K562 (cell line): ENCODE measurements at regions not wholly inside any gene's neighbourhood (a gene's known extent, or its start where the extent isn't known, plus 50 kb on each side); places are given as distances from the start of the nearest gene placed in this dataset.

ENCODE experiments used
- FOXJ3 ChIP-seq: sonication (generic); formaldehyde crosslinking; IDR thresholded peaks from 2 replicates; pipeline ENCODE4 v1.4.0; 2020; ENCODE audit warnings: mild to moderate bottlenecking, missing genetic modification reagents
- HIVEP1 ChIP-seq: fragments of 250-450 bp; sonication (Bioruptor Pico); IDR thresholded peaks from 2 replicates; pipeline ENCODE4 v1.4.0; 2020; ENCODE audit warnings: mild to moderate bottlenecking
- KAT2B ChIP-seq: IDR thresholded peaks from one replicate; pipeline ENCODE4 v1.6.1; 2012; ENCODE audit warnings: low read depth, mild to moderate bottlenecking, control low read depth, inconsistent platforms, low read length, moderate library complexity
- SMAD1 ChIP-seq: fragments of 150-350 bp; IDR thresholded peaks from 2 replicates; pipeline ENCODE4 v1.6.1; 2014; ENCODE audit warnings: low read length, low read depth; ENCODE audit not compliant: partially characterized antibody
- TAF7 ChIP-seq: fragments of 450-650 bp; IDR thresholded peaks from 2 replicates; pipeline ENCODE4 v1.6.1; 2016; ENCODE audit warnings: missing genetic modification characterization, missing compliant biosample characterization
- ZNF24 ChIP-seq: fragments of 450-650 bp; IDR thresholded peaks from 2 replicates; pipeline ENCODE4 v1.6.1; 2016
- ZNF444 ChIP-seq: fragments of 250-450 bp; sonication (Bioruptor Pico); IDR thresholded peaks from 2 replicates; pipeline ENCODE4 v1.4.0; 2020; ENCODE audit warnings: mild to moderate bottlenecking, moderate library complexity
- ZNF507 ChIP-seq: conservative IDR thresholded peaks from 2 replicates; pipeline ENCODE4 v1.6.1; 2017; ENCODE audit warnings: missing genetic modification characterization, missing compliant biosample characterization
- ZNF592 ChIP-seq: fragments of 450-650 bp; IDR thresholded peaks from 2 replicates; pipeline ENCODE4 v1.6.1; 2017; ENCODE audit warnings: antibody characterized with exemption, mild to moderate bottlenecking
- TF ChIP-seq, protein P1 (sequence below): fragments of 250-450 bp; sonication (Bioruptor Pico); IDR thresholded peaks from 2 replicates; pipeline ENCODE4 v1.8.0; 2021; ENCODE audit warnings: moderate library complexity, mild to moderate bottlenecking, inconsistent platforms

- TF ChIP-seq ZNF592 (no peak), ZNF24 (no peak), ZNF507 (tag) (no peak), HIVEP1 (no peak), FOXJ3 (CRISPR knock-in tag) (no peak), KAT2B (no peak), TAF7 (tag) (no peak), ZNF444 (CRISPR knock-in tag) (no peak), SMAD1 (no peak)
- TF ChIP-seq, protein P1, sequence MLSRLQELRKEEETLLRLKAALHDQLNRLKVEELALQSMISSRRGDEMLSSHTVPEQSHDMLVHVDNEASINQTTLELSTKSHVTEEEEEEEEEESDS (CRISPR knock-in tag), result no peak
- TF ChIP-seq, all 486 proteins: peak for 0
Observed at GRCh38 chr5:110844251-110844650, 105.4 kb downstream of the SLC25A46 start (continued).
